Neuron (in vitro differentiated cells): ENCODE measurements at regions not wholly inside any gene's neighbourhood (a gene's known extent, or its start where the extent isn't known, plus 50 kb on each side); places are given as distances from the start of the nearest gene placed in this dataset.
"Not testable (repeated sequence)": the region's sequence is repeated elsewhere in the genome, so short reads cannot be mapped to it uniquely, and the experiment has no call there.

ENCODE experiments used
- H2AFZ ChIP-seq: one replicate; pipeline ENCODE4 v1.6.1; 2013; ENCODE audit warnings: low read depth, mild to moderate bottlenecking, inconsistent platforms, low read length, moderate library complexity
- H3K27me3 ChIP-seq: one replicate; pipeline ENCODE4 v1.6.1; 2013; ENCODE audit warnings: low read length; ENCODE audit not compliant: insufficient read depth
- H3K36me3 ChIP-seq: one replicate; pipeline ENCODE4 v1.6.1; 2013; ENCODE audit warnings: low read length; ENCODE audit not compliant: insufficient read depth
- H3K4me1 ChIP-seq: one replicate; pipeline ENCODE4 v1.6.1; 2013; ENCODE audit warnings: low read length; ENCODE audit not compliant: insufficient read depth
- H3K4me3 ChIP-seq: 2 replicates; pipeline ENCODE4 v1.5.1; 2013; ENCODE audit warnings: mild to moderate bottlenecking, low read length, moderate library complexity
- H3K9me3 ChIP-seq: one replicate; pipeline ENCODE4 v1.6.1; 2013; ENCODE audit warnings: low read length

DNA sequence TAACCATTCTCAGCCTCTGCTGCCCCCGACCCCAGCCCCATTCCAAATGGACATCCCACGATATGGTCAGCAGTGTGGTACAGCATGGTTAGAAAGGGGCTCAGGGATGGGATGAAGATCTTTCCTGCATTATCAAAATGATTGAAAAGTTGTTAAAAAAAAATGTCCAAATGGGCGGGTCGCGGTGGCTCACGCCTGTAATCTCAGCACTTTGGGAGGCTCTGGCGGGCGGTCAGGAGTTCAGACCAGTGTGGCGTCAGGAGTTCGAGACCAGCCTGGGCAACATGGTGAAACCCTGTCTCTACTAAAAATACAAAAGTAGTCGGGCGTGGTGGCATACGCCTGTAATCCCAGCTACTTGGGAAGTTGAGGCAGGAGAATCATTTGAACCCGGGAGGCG is 54.3 kb upstream of the ZNF254 start:
- Histone ChIP-seq H3K4me3 (peak overlapping the region; percentile 79), H3K9me3 (peaks cover 14% of the 10 kb centered on the region), H3K27me3 (no peaks in the 10 kb centered on the region), H3K36me3 (peaks cover 16% of the 10 kb centered on the region), H2AFZ (peak overlapping the region; percentile 65), H3K4me1 (peaks cover 11% of the 10 kb centered on the region)

DNA sequence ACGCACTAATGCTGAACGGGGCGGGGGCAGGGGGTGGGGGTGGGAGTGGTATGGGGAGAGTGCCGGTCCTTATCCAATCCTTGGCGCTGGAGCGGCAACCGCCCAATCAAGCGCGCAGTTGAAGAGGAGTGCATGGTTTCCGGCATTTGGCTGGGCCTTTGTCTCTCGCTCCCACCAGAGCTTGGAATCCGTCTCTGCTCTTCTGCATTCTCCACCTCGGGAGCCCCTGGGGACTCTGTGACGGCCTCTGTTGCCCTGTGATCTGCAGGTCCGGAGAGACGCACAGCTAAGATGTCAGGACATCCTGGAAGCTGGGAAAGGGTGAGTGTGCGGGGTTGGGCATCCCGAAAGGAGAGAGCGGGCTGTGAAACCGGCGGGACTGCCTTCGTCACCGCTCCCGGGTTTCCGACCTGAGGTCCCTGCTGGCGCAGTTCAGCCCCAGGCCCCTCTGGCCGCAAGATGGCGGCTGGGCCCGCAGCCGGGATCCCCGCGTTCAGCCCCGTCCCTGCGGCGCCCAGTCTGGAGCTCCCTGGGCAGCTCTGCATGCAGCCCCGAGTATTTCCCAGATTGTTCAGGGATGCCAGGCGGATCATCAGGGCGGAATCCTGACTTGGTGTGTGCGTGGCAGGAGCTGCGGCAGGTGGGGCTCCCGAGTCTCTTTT is 53.6 kb upstream of the ZNF254 start:
- Histone ChIP-seq H3K36me3 (peaks cover 24% of the 10 kb centered on the region), H3K9me3 (peaks cover 17% of the 10 kb centered on the region)

DNA sequence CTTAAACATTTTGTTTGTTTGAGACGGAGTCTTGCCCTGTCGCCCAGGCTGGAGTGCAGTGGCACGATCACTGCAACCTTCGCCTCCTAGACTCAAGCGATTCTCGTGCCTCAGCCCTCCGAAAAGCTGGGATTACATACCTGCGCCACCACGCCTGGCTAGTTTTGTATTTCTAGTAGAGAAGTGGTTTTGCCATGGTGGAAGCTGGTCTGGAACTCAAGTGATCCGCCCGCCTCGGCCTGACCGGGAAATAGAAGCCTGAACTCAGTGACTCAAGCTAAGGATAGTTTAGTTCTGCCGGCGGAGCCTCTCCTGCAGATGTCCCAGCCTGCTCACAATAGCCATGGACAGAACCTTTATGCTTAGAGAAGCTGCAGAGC is 53.0 kb upstream of the ZNF254 start:
- H3K4me3 ChIP-seq: peak overlapping the region; percentile 79
- peak overlapping the region; percentile 55 for H2AFZ ChIP-seq
- H3K9me3 ChIP-seq: peaks cover 21% of the 10 kb centered on the region
- H3K4me1 ChIP-seq: peaks cover 11% of the 10 kb centered on the region
- H3K36me3 ChIP-seq: peaks cover 29% of the 10 kb centered on the region
- no peaks in the 10 kb centered on the region for H3K27me3 ChIP-seq

More for the DNA sequence above, 53.6 kb upstream of the ZNF254 start:
- Histone ChIP-seq H3K4me3 (peak overlapping the region; percentile 79), H2AFZ (peak overlapping the region; percentile 55), H3K27me3 (no peaks in the 10 kb centered on the region), H3K4me1 (peaks cover 11% of the 10 kb centered on the region)

DNA sequence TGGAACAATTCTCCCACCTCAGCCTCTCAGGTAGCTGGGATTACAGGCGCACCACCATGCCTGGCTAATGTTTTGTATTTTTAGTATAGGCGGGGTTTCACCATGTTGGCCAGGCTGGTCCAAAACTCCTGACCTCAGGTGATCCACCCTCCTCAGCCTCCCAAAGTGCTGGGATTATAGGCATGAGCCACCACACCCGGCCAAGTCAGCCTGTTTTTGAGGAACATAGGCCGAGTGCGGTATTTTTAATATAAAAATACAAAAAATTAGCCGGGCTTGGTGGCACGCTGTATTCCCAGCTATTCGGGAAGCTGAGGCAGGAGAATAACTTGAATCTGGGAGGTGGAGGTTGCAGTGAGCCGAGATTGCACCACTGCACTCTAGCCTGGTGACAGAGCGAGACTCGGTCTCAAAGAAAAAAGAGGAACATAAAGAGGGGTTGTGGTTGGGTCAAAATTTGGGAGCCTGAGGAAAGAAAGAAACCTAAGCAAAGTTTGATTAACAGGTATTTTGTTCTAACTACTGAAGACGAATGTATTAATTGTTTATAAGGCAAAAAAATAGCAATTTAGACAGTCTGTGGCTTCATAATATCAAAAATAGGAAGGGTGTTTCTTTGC is 51.6 kb upstream of the ZNF254 start:
- H3K4me1 ChIP-seq: peaks cover 11% of the 10 kb centered on the region
- peak overlapping the region; percentile 79 for H3K4me3 ChIP-seq
- not testable (repeated sequence) for H3K27me3 ChIP-seq, H2AFZ ChIP-seq
- peaks cover 42% of the 10 kb centered on the region for H3K36me3 ChIP-seq
- H3K9me3 ChIP-seq: peaks cover 22% of the 10 kb centered on the region
